IMR-90 (cell line): ENCODE measurements at regions not wholly inside any gene's neighbourhood (a gene's known extent, or its start where the extent isn't known, plus 50 kb on each side); places are given as distances from the start of the nearest gene placed in this dataset.

ENCODE experiments used
- ATAC-seq: fragments of 200-7000 bp; cut with Tn5 transposase; 2 replicates; pipeline ENCODE4 v1.9.1; 2020; ENCODE audit warnings: low read depth, mild to moderate bottlenecking, moderate library complexity
- BruUV-seq: library from RNA; stranded (reverse); fragments of 400-500 nt; replicated peaks from 2 replicates; lab custom pipeline; 2021; lab: Mats Ljungman, UMichigan
- CTCF ChIA-PET: fragments of 300-600 bp; formaldehyde crosslinking; extraction: SDS; loops from one replicate; lab custom pipeline; 2021; ENCODE audit warnings: antibody characterized with exemption; lab: Yijun Ruan, JAX
- POLR2A ChIA-PET: fragments of 300-600 bp; sonication (Branson Sonifier 250); formaldehyde crosslinking; loops from one replicate; lab custom pipeline; 2022; ENCODE audit warnings: antibody characterized with exemption; ENCODE audit not compliant: unreplicated experiment; lab: Charles Lee
- DNase-seq: peaks from one replicate; pipeline ENCODE4 v3.0.0; 2013
- H2AFZ ChIP-seq: replicated peaks from 2 replicates; pipeline ENCODE3; 2013; ENCODE audit warnings: low read length, mild to moderate bottlenecking; ENCODE audit not compliant: poor library complexity
- H2AK5ac ChIP-seq: 2 replicates; pipeline ENCODE4 v1.6.1; 2013; ENCODE audit warnings: low read depth, low read length, inconsistent platforms
- H2AK9ac ChIP-seq: replicated peaks from 2 replicates; pipeline ENCODE3; 2013; ENCODE audit warnings: mild to moderate bottlenecking, low read depth, low read length, moderate library complexity; ENCODE audit not compliant: poor library complexity
- H2BK120ac ChIP-seq: 2 replicates; pipeline ENCODE4 v1.6.1; 2013; ENCODE audit warnings: low read depth, low read length, inconsistent platforms
- H2BK15ac ChIP-seq: 3 replicates; pipeline ENCODE4 v1.6.1; 2013; ENCODE audit warnings: low read depth, low read length, inconsistent platforms
- H2BK20ac ChIP-seq: 2 replicates; pipeline ENCODE4 v1.6.1; 2013; ENCODE audit warnings: low read depth, mild to moderate bottlenecking, inconsistent platforms, low read length, moderate library complexity
- H2BK5ac ChIP-seq: 2 replicates; pipeline ENCODE4 v1.6.1; 2013; ENCODE audit warnings: mild to moderate bottlenecking, low read depth, low read length, inconsistent platforms; ENCODE audit not compliant: poor library complexity, severe bottlenecking
- H3K14ac ChIP-seq: replicated peaks from 2 replicates; pipeline ENCODE4 v1.6.1; 2013; ENCODE audit warnings: low read depth, low read length, inconsistent platforms
- H3K18ac ChIP-seq: 2 replicates; pipeline ENCODE4 v1.6.1; 2013; ENCODE audit warnings: low read depth, low read length, control low read depth
- H3K23ac ChIP-seq: 2 replicates; pipeline ENCODE4 v1.6.1; 2013; ENCODE audit warnings: low read depth, low read length, inconsistent platforms
- H3K27ac ChIP-seq: 2 replicates; pipeline ENCODE4 v1.5.1; 2013; ENCODE audit warnings: mild to moderate bottlenecking, control low read depth, low read length; ENCODE audit not compliant: insufficient read depth
- H3K27me3 ChIP-seq: 2 replicates; pipeline ENCODE4 v1.6.1; 2013; ENCODE audit warnings: low read length; ENCODE audit not compliant: control insufficient read depth, insufficient read depth
- H3K36me3 ChIP-seq: 2 replicates; pipeline ENCODE4 v1.6.1; 2013; ENCODE audit warnings: low read length, mixed read lengths; ENCODE audit not compliant: control insufficient read depth, insufficient read depth
- H3K4ac ChIP-seq: 2 replicates; pipeline ENCODE4 v1.6.1; 2013; ENCODE audit warnings: low read depth, low read length, inconsistent platforms
- H3K4me1 ChIP-seq: 2 replicates; pipeline ENCODE4 v1.6.1; 2013; ENCODE audit warnings: low read length, mixed read lengths; ENCODE audit not compliant: control insufficient read depth, insufficient read depth
- H3K4me2 ChIP-seq: 2 replicates; pipeline ENCODE4 v1.6.1; 2013; ENCODE audit warnings: low read depth, mild to moderate bottlenecking, control low read depth, low read length, moderate library complexity
- H3K4me3 ChIP-seq: 2 replicates; pipeline ENCODE4 v1.5.1; 2013; ENCODE audit warnings: low read depth, mild to moderate bottlenecking, control low read depth, low read length, moderate library complexity; ENCODE audit not compliant: insufficient read depth
- H3K56ac ChIP-seq: 2 replicates; pipeline ENCODE4 v1.6.1; 2013; ENCODE audit warnings: low read length, inconsistent platforms; ENCODE audit not compliant: insufficient read depth; ENCODE audit errors: extremely low read depth
- H3K79me1 ChIP-seq, 2 experiments: 2 replicates each; pipeline ENCODE4 v1.6.1; 2013; ENCODE audit warnings: low read length in 2 of 2, inconsistent platforms in 1 of 2, low read depth in 1 of 2
- H3K9ac ChIP-seq: 2 replicates; pipeline ENCODE4 v1.6.1; 2013; ENCODE audit warnings: low read depth, low read length, control low read depth
- H3K9me1 ChIP-seq: 2 replicates; pipeline ENCODE4 v1.6.1; 2013; ENCODE audit warnings: low read length, inconsistent platforms; ENCODE audit not compliant: insufficient read depth
- H3K9me3 ChIP-seq: 2 replicates; pipeline ENCODE4 v1.6.1; 2013; ENCODE audit warnings: low read length; ENCODE audit not compliant: control insufficient read depth, insufficient read depth
- H4K20me1 ChIP-seq: 2 replicates; pipeline ENCODE4 v1.6.1; 2013; ENCODE audit warnings: low read length, inconsistent platforms; ENCODE audit not compliant: insufficient read depth
- H4K5ac ChIP-seq: 2 replicates; pipeline ENCODE4 v1.6.1; 2013; ENCODE audit warnings: mild to moderate bottlenecking, low read depth, low read length, control low read depth
- H4K8ac ChIP-seq, 2 experiments: 2 replicates each; pipeline ENCODE4 v1.6.1; 2013; ENCODE audit warnings: low read depth in 2 of 2, low read length in 2 of 2, control low read depth in 1 of 2, inconsistent platforms in 1 of 2
- H4K91ac ChIP-seq: 2 replicates; pipeline ENCODE4 v1.6.1; 2013; ENCODE audit warnings: low read depth, low read length, inconsistent platforms; ENCODE audit not compliant: insufficient read depth
- POLR2A ChIP-seq: IDR thresholded peaks from 2 replicates; pipeline ENCODE4 v1.6.1; 2012; ENCODE audit warnings: mild to moderate bottlenecking, low read depth, low read length
- WGBS, 2 experiments: methylation state at CpG; one replicate each; pipeline versions ENCODE4 v1.1.5 to v1.1.7; 2013; ENCODE audit warnings: missing lambda C conversion rate in 2 of 2; ENCODE audit not compliant: insufficient read length in 1 of 2; ENCODE audit errors: extremely low coverage in 2 of 2; 5-methylcytosine and 5-hydroxymethylcytosine counted together
- dilution Hi-C: fragments of 300-500 bp; cut with HindIII; formaldehyde crosslinking; loops from one replicate; pipeline ENCODE4 v1.14.3; 2018; ENCODE audit warnings: low sequenced_read_pairs; ENCODE audit not compliant: unreplicated experiment
- in situ Hi-C: fragments of 300-500 bp; cut with MboI; formaldehyde crosslinking; loops from 3 replicates; pipeline ENCODE4 v1.14.3; 2019; ENCODE audit warnings: low sequenced_read_pairs, inconsistent platforms, mixed read lengths
- intact Hi-C: fragments of 100-400 bp; cut with micrococcal nuclease; formaldehyde crosslinking; loops from 2 replicates; pipeline ENCODE4 v1.10.0; 2022

GRCh38 chr2:107018366-107018765, 132.4 kb upstream of the ST6GAL2 start:
- POLR2A ChIA-PET, result interaction anchor here (0.6 to 0.7 kb wide), 2 partner anchors 58 to 784 kb away, joined by 3 read pairs; no protein-coding TSS in a partner anchor
- H4K5ac ChIP-seq, result no peak overlapping the region
- dilution Hi-C loops, result no loop called here

More at GRCh38 chr2:107018366-107018765, 132.4 kb upstream of the ST6GAL2 start:
- Histone ChIP-seq H3K9me1 (no peaks in the 10 kb centered on the region), H3K27ac (no peak overlapping the region), H2BK20ac (no peak overlapping the region), H3K4me2 (no peak overlapping the region), H4K91ac (no peak overlapping the region), H3K4me3 (no peak overlapping the region), H4K8ac (no peak overlapping the region), H2AFZ (no peak overlapping the region), H2BK15ac (no peak overlapping the region), H3K23ac (no peak overlapping the region), H4K20me1 (no peaks in the 10 kb centered on the region), H3K18ac (no peak overlapping the region), H3K56ac (no peak overlapping the region), H3K4me1 (no peaks in the 10 kb centered on the region), H3K9ac (no peak overlapping the region), H2AK9ac (no peak overlapping the region), H2BK5ac (no peak overlapping the region), H3K27me3 (no peaks in the 10 kb centered on the region), H3K79me1 (no peaks in the 10 kb centered on the region), H3K14ac (no peak overlapping the region), H3K4ac (no peak overlapping the region), H2BK120ac (no peak overlapping the region), H3K36me3 (no peaks in the 10 kb centered on the region), H2AK5ac (no peak overlapping the region), H3K9me3 (peaks cover 2% of the 10 kb centered on the region; the same call in 1 of the 2 replicates)
- 67% methylated on average over 2 of the region's 4 CpGs; no CpG with 5 or more reads in 1 of the 2 experiments for WGBS, 2 experiments
- no peak for TF ChIP-seq POLR2A
- CTCF ChIA-PET, result no interaction called here
- no TSS peak for BruUV-seq
- DNase-seq, result no peak
- in situ Hi-C loops (no loop called here), intact Hi-C loops (no loop called here)
- ATAC-seq, result no peak
